UCSD-AML1 (cell line): ENCODE measurements at regions not wholly inside any gene's neighbourhood (a gene's known extent, or its start where the extent isn't known, plus 50 kb on each side); places are given as distances from the start of the nearest gene placed in this dataset.

Source experiments
- DNase-seq: peaks from one replicate; lab custom pipeline; 2025; ENCODE audit not compliant: unreplicated experiment; lab: John Stamatoyannopoulos, UW

DNA sequence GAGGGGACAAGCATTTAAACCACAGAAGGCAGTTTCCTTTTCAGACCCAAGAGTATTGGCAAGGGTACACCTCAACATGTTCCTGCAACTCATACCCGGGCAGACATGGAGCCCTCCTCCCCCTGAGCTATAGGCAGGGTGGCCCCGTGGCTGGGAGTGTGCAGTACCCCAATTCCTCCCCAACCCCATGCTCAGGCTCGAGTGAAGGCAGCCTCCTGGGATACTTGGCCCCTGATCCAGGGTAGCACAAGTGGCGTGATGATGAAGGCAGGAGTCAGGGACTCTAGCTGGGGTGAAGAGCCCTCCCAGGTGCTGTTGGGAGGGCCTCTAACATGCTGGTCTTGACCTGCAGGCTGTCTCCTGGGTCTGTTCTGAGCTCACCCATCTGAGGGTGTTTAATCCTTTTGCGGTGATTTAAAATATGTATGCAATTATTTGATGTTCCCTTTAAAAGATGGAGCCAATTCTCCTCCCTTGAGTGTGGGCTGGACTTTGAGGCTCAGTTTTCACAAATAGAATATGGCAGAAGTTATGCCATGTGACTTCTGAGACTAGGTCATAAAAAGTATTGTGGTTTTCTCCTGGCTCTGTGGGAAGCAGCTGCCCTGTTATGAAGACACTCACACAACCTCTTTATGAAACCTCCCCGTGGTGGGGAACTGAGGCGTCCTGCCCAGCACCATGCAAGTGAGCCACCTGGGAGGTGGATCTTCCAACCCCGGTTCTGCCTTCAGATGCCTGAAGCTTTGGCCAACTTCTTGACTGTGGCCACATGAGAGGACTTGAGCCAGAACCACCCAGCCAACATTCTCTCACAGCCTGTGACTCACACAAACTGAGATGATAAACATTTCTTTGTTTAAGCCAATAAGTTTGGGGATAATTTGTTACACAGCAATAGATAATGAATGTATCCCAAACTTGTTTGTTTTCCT, 54.7 kb upstream of the NECTIN1 start:
- DNase-seq = no peak

DNA sequence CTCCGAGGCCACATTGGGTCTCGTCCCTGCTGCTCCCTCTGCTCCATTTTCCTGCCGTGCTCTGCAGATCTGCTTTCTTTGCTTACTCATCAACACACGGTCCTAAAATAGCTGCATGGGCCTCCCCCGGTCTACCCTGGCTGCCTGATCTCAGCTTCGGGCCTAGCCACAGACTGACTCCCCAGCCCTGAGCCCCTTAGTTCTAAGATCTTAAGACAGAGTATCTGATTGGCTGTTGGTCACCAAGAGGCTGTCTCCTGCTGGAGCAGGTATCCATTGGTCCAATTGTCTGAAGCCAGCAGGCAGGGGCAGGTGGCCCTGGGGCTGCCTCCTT, 53.7 kb upstream of the NECTIN1 start:
- no peak for DNase-seq

DNA sequence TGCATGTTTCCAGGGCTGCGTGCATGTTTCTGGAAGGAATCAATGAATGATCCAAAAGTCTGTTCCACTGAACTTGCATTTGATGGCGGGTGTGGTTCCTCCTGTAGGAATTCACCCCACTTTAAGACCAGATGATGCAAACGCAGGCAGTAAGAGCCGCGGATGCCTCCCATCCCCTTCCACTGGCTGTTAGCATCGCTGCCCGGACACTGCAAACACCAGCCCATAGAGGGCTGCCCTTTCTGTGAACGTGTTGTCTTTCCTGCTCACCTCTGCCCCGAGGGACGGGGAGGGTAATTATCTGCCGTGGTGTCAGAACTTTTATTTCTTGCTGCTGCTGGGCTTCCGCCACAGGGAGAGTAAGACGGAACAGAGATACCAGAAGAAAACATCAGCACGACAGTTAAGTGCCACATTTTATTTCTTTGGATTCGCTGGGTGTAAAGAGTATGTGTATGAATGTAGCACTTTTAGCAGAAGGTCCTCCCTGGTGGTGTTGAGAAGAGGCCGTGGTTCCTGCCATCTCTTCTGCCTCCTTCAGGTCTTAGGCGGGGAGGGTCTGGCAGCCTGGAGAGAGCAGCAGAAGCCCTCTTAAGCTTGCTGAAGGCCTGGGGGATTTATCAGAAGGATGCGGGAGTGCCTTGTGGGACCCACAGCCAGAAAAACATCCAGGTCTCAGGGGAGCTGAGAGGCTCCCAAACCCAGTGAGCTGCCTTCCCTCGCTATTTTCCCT, 53.2 kb upstream of the NECTIN1 start:
- no peak for DNase-seq

DNA sequence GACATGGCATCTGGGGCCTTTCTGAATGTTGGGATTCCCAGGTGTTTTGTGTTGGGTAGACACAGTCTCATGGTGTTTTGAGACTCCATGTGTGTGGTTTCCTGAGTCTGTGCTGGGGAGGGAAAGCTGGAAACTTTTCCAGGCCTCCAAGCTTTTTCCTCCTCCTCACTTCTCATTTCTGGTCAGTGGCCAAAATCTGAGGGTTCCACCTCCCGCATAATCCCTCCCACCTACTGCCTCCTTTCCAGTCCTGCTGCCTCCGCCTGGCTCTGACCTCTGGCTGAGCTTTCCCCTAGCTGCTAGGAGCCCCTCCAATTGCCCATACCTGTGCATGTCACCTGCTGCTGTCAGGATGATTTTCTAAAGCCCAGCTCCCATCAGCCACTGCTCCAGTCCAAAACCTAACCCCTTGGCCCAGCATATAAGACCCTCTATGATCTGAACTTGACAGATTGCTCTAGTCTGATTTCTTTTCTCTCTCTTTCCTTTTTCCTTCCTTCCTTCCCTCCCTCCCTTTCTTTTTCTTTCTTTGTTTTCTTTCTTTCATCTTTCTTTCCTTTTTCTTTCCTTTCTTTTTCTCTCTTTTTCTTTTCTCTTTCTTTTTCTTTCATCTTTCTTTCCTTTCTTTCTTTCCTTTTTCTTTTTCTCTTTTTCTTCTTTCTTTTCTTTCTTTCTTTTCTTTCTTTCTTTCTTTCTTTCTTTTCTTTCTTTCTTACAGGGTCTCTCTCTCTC, 51.4 kb upstream of the NECTIN1 start:
- no peak for DNase-seq

DNA sequence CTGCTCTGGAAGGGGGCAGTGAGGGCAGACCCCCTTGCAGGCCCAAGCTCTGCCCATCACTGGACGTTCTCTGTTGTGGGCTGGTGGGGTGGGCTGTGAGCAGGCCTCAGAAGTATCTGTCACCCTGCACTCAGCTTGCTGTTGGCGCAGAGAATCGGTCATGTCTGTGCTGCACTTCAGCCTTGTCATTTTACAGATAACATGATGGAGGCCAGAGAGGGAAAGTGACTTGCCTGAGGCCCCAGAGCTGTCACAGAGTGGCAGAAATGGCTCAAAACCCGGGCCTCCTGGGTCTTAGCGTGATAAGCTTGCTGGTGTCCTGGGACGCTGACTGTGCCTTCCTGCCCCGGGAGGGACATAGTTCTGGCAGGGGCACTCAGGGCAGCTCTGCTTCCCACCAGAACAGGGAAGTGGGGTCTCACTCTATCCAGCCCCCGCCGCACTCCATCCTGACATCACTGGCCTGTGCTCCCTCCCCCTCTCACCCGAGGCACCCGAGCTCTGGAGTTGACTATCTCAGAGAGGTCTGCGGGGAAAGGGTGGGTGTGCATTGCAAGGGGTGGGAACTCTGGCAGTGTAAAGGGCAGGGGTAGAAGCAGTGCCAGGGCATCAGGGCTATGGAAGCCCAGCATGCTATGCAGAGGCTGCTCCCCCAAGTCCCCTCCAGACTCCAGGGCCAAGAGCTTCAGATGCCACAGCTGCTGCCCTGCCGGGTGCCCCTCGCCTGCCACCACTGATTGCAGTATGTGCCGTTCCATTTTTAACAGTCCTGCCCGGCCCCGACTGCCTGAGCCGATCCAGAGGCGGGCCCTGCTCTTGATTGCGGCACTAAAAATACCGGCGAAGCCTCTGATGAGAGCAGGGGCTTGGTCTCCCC, 50.4 kb upstream of the NECTIN1 start:
- DNase-seq = no peak
